ENCODE measurements at regions not wholly inside any gene's neighbourhood (a gene's known extent, or its start where the extent isn't known, plus 50 kb on each side); places are given as distances from the start of the nearest gene placed in this dataset.

- no peak for TF ChIP-seq CTCF (conservative IDR thresholded peaks at IDR 0.05 in 1 of 2, IDR thresholded peaks at IDR 0.05 in 1 of 2; ENCODE audit: low read depth in 1 of 2, low read length in 2 of 2)
- TF ChIP-seq EZH2 (IDR thresholded peaks at IDR 0.05; ENCODE audit: low read length, missing control alignments) = no peak
Observed at GRCh38 chr6:23027281-23027680, 457.9 kb downstream of the HDGFL1 start.
